GM12801 (cell line): ENCODE measurements at regions not wholly inside any gene's neighbourhood (a gene's known extent, or its start where the extent isn't known, plus 50 kb on each side); places are given as distances from the start of the nearest gene placed in this dataset.

Source experiments
- TF ChIP-seq, protein P1 (sequence below): IDR thresholded peaks from one replicate; pipeline ENCODE4 v1.5.1; 2011; ENCODE audit warnings: control low read depth; ENCODE audit not compliant: insufficient read length; ENCODE audit errors: extremely low read depth

DNA sequence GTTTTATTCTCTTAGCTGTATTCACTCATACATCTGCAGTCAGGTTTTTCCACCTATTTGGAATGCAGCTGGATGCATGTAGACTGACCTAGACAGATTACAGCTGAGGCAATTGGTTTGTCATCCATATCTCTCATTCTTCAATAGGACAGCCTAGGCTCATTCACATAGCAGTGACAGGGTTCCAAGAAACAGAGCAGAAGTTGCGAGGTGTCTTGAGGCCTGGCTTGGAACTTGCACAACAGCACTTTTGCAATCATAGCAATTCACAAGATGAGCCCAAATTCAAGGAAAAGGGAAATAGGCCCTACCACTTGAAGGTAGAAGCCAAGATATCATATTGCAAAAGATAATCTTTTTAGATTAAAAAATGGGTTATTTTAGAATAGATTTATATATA is 508.9 kb upstream of the JAG1 start:
- TF ChIP-seq, protein P1, sequence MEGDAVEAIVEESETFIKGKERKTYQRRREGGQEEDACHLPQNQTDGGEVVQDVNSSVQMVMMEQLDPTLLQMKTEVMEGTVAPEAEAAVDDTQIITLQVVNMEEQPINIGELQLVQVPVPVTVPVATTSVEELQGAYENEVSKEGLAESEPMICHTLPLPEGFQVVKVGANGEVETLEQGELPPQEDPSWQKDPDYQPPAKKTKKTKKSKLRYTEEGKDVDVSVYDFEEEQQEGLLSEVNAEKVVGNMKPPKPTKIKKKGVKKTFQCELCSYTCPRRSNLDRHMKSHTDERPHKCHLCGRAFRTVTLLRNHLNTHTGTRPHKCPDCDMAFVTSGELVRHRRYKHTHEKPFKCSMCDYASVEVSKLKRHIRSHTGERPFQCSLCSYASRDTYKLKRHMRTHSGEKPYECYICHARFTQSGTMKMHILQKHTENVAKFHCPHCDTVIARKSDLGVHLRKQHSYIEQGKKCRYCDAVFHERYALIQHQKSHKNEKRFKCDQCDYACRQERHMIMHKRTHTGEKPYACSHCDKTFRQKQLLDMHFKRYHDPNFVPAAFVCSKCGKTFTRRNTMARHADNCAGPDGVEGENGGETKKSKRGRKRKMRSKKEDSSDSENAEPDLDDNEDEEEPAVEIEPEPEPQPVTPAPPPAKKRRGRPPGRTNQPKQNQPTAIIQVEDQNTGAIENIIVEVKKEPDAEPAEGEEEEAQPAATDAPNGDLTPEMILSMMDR, result no peak

DNA sequence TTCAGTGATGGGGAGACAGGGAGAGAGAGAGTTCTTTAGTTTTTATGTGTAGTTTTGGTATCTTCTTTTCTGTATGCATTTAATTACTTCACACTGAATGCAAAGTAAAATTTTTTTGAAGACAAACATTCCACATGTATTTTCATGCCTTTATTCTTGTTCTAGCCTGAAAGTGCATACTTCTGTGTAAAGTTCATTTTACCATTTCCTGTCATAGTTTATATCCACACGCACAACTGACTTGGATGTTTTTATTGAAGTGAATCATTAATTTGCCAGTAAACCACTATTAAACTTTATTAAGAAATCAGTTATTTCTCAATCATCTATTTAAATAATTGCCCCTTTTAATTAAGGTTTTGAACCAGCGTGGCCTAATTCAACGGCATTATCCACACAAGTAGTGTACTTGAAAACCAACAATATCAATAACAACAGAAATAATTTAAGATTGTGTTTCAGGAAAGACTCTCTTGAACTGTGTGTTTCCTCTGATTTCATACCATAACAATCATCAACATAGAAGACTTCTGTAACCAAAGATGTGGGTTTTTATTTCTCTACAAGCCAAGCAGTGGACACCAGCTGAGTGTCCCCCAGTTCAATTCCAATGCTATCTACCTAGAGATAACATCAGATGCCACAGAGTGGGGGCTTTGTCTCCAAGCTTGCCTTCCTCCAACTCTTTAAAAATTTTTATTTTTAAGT is 512.7 kb upstream of the JAG1 start:
- TF ChIP-seq, protein P1, result no peak

DNA sequence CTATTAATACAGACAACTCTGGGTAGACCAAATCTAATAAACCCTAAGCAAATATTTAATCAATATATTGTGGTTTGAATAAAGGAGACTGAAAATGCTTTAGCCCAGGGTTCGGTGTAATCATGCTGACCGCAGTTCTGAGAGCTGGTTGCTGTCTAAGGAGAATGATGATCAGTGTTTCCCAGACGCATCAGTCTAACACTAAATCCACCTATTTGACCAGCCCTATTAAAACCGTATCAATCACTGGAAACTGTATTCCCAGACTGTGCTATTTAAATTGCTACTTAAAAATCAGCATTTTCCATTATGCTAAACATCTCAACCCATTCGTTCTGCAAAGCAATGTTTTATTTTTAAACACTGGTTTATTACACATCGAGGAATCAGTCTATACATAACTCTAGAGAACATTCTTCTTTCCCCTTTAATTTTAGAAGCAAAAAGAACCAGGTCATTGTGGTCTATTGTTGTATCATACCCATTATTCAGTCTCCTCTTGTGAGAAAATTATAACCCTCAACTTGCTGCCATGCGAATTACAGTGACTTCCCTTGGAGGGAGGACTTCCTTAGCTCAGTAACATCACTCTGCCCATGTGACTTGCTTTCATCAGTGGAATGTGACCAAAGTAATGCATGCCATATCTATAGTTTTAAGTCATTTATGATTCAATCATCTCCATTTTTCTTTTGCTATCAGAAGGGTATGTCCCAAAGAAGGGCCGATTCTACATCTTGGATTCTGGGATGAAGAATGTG is 515.2 kb upstream of the JAG1 start:
- TF ChIP-seq, protein P1, result no peak

DNA sequence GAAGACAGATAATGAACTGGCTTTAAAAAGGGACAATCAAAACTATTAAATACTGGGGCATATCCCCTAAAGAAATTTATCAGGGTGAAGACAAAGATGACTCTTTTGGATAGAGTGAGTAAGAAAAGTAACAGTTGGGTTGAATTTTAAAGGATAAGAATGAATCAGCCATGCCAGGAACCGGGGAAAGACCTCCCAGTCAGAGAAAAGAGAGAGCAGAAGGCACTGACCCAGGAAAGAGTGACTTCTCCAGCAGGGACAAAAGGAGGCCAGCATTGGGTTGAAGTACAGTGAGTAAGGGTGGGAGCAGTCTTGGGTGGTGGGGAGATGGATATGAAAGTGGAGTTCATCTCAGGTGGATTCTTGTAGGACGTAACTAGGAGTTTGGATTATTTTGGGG is 516.9 kb upstream of the JAG1 start:
- TF ChIP-seq, protein P1, result no peak

DNA sequence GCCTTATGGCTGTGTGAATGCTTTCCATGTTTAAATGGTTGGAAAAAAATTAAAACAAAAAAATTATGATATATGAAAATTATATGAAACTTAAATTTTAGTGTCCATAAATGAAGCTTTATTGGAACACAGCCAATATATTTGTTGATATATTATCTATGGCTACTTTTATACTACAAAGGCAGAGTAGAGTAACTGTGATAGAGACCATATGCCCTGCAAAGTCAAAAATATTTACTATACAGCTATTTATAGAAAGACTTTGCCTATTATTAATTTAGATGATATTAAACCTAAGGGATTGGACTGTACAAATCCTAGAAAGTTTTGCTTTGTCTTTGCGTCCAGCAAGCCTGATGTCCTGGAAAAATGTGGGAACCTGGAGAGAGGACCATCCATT is 518.3 kb upstream of the JAG1 start:
- TF ChIP-seq, protein P1, result no peak

DNA sequence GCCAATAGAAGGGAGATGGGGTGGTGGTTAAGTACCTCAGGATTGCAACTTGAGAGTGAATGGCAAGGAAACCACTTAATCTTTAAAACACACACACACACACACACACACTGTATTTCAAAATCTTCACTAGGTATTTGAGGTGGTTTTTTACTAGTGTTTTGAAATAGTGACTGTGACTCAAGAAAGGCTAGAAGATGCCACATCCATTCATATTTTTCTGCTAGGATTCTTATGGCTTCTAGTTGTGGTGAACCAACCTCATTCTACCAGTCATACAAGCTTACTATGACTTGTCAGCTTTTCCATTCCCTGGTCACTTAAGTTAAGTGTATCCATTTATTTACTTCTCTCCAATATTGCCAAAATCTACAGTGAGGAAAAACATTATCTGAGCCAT is 519.4 kb upstream of the JAG1 start:
- TF ChIP-seq, protein P1, result no peak

DNA sequence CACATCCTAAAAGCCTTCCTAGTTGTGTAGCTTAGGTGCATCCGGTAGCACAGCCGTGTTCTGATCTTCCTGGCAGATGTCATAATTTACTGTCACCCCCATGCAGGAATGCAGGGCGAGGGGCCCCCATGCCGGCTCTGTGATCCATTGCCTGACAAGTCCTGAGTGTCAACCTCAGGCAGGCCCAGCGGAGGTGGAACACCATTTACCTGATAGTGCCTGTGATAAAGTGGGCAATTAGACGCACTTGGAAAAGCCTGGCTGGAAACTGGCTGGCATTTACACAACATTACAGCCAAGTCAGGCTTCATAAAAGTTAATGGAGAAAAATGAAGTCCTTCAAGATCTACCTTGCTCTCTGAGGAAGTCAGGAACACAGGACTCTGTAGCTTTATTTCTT is 521.4 kb upstream of the JAG1 start:
- TF ChIP-seq, protein P1, result no peak
